Lower lobe of right lung (tissue), 2 donors: ENCODE measurements at regions not wholly inside any gene's neighbourhood (a gene's known extent, or its start where the extent isn't known, plus 50 kb on each side); places are given as distances from the start of the nearest gene placed in this dataset.

Experiments used
- ATAC-seq, 2 donors: fragments of 200-7000 bp; cut with Tn5 transposase; one replicate each; pipeline ENCODE4 v1.9.1; 2020 to 2022; ENCODE audit warnings: mild to moderate bottlenecking in 2 of 2, moderate library complexity in 2 of 2
- DNase-seq: peaks from one replicate; pipeline ENCODE4 v3.0.0-alpha.2; 2020
- H3K27ac ChIP-seq: fragments of 200-600 bp; one replicate; pipeline ENCODE4 v1.8.0; 2022
- H3K27me3 ChIP-seq: fragments of 200-600 bp; one replicate; pipeline ENCODE4 v1.8.0; 2022; ENCODE audit warnings: low read depth
- H3K36me3 ChIP-seq: fragments of 200-600 bp; one replicate; pipeline ENCODE4 v1.8.0; 2022; ENCODE audit warnings: mild to moderate bottlenecking
- H3K4me1 ChIP-seq: fragments of 200-600 bp; one replicate; pipeline ENCODE4 v1.8.0; 2022
- H3K4me3 ChIP-seq: fragments of 200-600 bp; one replicate; pipeline ENCODE4 v1.8.0; 2022; ENCODE audit warnings: mild to moderate bottlenecking
- H3K9me3 ChIP-seq: fragments of 200-600 bp; one replicate; pipeline ENCODE4 v1.8.0; 2022
- CTCF ChIP-seq: fragments of 200-600 bp; IDR thresholded peaks from one replicate; pipeline ENCODE4 v1.8.0; 2022; ENCODE audit warnings: antibody characterized with exemption, mild to moderate bottlenecking
- intact Hi-C: fragments of 100-400 bp; cut with DNase I; formaldehyde crosslinking; loops from one replicate; pipeline ENCODE4 v1.11.0; 2022
- donor health status: DM: no; HTN: yes; CAD: no; lungs with severe emphysema.

- H3K27ac ChIP-seq: no peak overlapping the region
- no peak for ATAC-seq
- H3K4me1 ChIP-seq: no peaks in the 10 kb centered on the region
- H3K4me3 ChIP-seq: no peak overlapping the region
- no peaks in the 10 kb centered on the region for H3K36me3 ChIP-seq
- DNase-seq: no peak
- intact Hi-C loops: no loop called here
- no peaks in the 10 kb centered on the region for H3K27me3 ChIP-seq
- TF ChIP-seq CTCF: no peak
- H3K9me3 ChIP-seq: no peaks in the 10 kb centered on the region
Observed at GRCh38 chr3:176969066-176969465, 228.2 kb downstream of the TBL1XR1 start.

- intact Hi-C loops: no loop called here
- Histone ChIP-seq H3K4me3 (no peak overlapping the region), H3K27ac (no peak overlapping the region), H3K27me3 (no peaks in the 10 kb centered on the region), H3K36me3 (no peaks in the 10 kb centered on the region), H3K4me1 (no peaks in the 10 kb centered on the region), H3K9me3 (no peaks in the 10 kb centered on the region)
- ATAC-seq (no peak), DNase-seq (no peak)
- TF ChIP-seq CTCF: no peak
Observed at GRCh38 chr3:176968631-176969030, 228.7 kb downstream of the TBL1XR1 start.

GRCh38 chr3:176967522-176967921 is 229.8 kb downstream of the TBL1XR1 start:
- intact Hi-C loops: no loop called here
- ATAC-seq (no peak), DNase-seq (no peak)

GRCh38 chr3:176964661-176965060 is 232.6 kb downstream of the TBL1XR1 start:
- intact Hi-C loops: no loop called here
- H3K27me3 ChIP-seq: no peaks in the 10 kb centered on the region
- H3K4me3 ChIP-seq: no peak overlapping the region
- H3K36me3 ChIP-seq: no peaks in the 10 kb centered on the region
- DNase-seq (no peak), ATAC-seq (peak; percentile 37 to 59)
- H3K27ac ChIP-seq: no peak overlapping the region
- no peak for TF ChIP-seq CTCF
- no peaks in the 10 kb centered on the region for H3K4me1 ChIP-seq
- H3K9me3 ChIP-seq: no peaks in the 10 kb centered on the region

More at GRCh38 chr3:176967522-176967921, 229.8 kb downstream of the TBL1XR1 start:
- no peak for TF ChIP-seq CTCF
- Histone ChIP-seq H3K9me3 (no peaks in the 10 kb centered on the region), H3K27me3 (no peaks in the 10 kb centered on the region), H3K36me3 (no peaks in the 10 kb centered on the region), H3K4me3 (no peak overlapping the region), H3K27ac (no peak overlapping the region), H3K4me1 (no peaks in the 10 kb centered on the region)

GRCh38 chr3:176961916-176962315 is 235.4 kb downstream of the TBL1XR1 start:
- no peaks in the 10 kb centered on the region for H3K36me3 ChIP-seq
- intact Hi-C loops: no loop called here
- no peak for TF ChIP-seq CTCF
- H3K27ac ChIP-seq: no peak overlapping the region
- H3K27me3 ChIP-seq: no peaks in the 10 kb centered on the region
- no peaks in the 10 kb centered on the region for H3K4me1 ChIP-seq
- ATAC-seq (no peak), DNase-seq (no peak)
- H3K9me3 ChIP-seq: no peaks in the 10 kb centered on the region
- no peak overlapping the region for H3K4me3 ChIP-seq

GRCh38 chr3:176959867-176960266 is 237.4 kb downstream of the TBL1XR1 start:
- DNase-seq (no peak), ATAC-seq (no peak)

More at GRCh38 chr3:176959867-176960266, 237.4 kb downstream of the TBL1XR1 start:
- intact Hi-C loops: no loop called here
- no peak for TF ChIP-seq CTCF
- no peak overlapping the region for H3K4me3 ChIP-seq
- no peak overlapping the region for H3K27ac ChIP-seq
- no peaks in the 10 kb centered on the region for H3K27me3 ChIP-seq
- H3K9me3 ChIP-seq: no peaks in the 10 kb centered on the region
- no peaks in the 10 kb centered on the region for H3K36me3 ChIP-seq
- no peaks in the 10 kb centered on the region for H3K4me1 ChIP-seq
